ENCODE measurements at regions not wholly inside any gene's neighbourhood (a gene's known extent, or its start where the extent isn't known, plus 50 kb on each side); places are given as distances from the start of the nearest gene placed in this dataset.

DNA sequence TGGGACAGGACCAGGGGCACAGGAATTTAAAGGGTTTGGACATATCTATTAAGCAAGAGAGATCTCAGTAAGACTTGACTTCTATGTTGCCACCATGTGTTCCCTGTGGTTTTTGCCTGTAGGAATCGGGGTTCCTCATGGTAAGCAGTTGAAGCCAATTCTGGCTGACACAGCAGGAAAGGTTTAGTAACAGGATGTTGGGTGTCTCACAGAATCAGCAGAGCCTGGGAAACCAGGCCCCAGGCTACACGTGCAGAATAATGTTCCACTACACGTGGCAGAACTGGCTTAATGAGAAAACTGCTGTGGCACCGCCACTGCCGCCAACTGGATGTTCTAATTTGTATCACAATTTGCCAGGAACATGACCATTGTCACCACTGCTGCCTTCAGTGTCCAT, 264.6 kb upstream of the PLET1 start:
- Histone ChIP-seq H3K27ac (no peak overlapping the region), H3K4me2 (no peak overlapping the region), H3K9me3 (ENCODE audit: low read depth) (no peaks in the 10 kb centered on the region), H4K20me1 (ENCODE audit: insufficient read depth, poor library complexity, severe bottlenecking) (no peaks in the 10 kb centered on the region), H3K36me3 (replicated peaks; ENCODE audit: insufficient read depth, low read depth) (no peaks in the 10 kb centered on the region), H3K4me1 (ENCODE audit: insufficient read depth) (no peaks in the 10 kb centered on the region), H2AFZ (no peak overlapping the region), H3K79me2 (no peaks in the 10 kb centered on the region), H3K4me3 (no peak overlapping the region), H3K9me2 (replicated peaks; ENCODE audit: insufficient read depth) (no peaks in the 10 kb centered on the region), H3K27me3 (no peaks in the 10 kb centered on the region)
- no peak for DNase-seq (ENCODE audit: low spot score)
- TF ChIP-seq, protein P1, sequence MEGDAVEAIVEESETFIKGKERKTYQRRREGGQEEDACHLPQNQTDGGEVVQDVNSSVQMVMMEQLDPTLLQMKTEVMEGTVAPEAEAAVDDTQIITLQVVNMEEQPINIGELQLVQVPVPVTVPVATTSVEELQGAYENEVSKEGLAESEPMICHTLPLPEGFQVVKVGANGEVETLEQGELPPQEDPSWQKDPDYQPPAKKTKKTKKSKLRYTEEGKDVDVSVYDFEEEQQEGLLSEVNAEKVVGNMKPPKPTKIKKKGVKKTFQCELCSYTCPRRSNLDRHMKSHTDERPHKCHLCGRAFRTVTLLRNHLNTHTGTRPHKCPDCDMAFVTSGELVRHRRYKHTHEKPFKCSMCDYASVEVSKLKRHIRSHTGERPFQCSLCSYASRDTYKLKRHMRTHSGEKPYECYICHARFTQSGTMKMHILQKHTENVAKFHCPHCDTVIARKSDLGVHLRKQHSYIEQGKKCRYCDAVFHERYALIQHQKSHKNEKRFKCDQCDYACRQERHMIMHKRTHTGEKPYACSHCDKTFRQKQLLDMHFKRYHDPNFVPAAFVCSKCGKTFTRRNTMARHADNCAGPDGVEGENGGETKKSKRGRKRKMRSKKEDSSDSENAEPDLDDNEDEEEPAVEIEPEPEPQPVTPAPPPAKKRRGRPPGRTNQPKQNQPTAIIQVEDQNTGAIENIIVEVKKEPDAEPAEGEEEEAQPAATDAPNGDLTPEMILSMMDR (IDR thresholded peaks at IDR 0.05; ENCODE audit: poor library complexity) = no peak
- 76% methylated on average over 5 of the region's 5 CpGs for WGBS (ENCODE audit: low lambda C conversion rate, missing lambda C conversion rate)

DNA sequence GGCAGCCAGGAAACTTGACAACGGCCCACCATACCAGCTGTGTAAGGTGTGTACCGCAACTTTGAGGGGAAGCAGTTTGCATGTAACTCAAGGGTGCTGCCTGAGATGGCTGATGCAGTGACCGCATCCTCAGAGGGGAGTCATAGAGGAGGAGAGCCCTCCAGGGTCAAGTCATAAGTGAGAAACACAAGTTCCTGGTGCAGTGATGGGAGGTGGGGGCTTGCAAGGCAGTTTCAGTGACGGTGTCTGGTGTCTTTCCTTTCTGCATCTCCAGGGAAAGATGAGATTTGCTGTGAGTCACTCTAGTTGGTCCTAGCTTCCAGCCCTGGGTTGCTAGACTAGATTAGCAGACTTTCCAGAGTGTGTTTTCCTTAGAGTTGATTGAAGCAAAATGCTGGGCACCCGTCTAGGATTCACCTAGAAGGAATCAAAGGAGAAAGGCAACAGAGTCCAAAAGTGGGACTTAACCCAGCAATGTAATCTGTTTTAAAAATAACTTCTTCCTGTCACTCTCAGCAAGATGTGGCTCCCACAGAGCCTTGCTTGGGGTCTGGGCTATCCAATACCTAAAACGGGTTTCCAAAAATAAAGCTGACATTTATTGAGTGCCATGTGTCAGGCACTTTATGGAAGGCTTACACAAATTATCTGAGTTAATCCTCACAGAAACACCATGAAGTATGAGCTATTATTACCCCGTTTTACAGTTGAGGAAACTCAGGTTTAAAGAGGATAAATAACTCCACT, 265.4 kb upstream of the PLET1 start:
- Histone ChIP-seq H3K4me3 (no peak overlapping the region), H3K79me2 (no peaks in the 10 kb centered on the region), H3K4me2 (no peak overlapping the region), H3K9me2 (replicated peaks; ENCODE audit: insufficient read depth) (no peaks in the 10 kb centered on the region), H3K27ac (no peak overlapping the region), H3K36me3 (replicated peaks; ENCODE audit: insufficient read depth, low read depth) (no peaks in the 10 kb centered on the region), H3K9me3 (ENCODE audit: low read depth) (no peaks in the 10 kb centered on the region), H3K4me1 (ENCODE audit: insufficient read depth) (no peaks in the 10 kb centered on the region), H3K27me3 (no peaks in the 10 kb centered on the region), H4K20me1 (ENCODE audit: insufficient read depth, poor library complexity, severe bottlenecking) (no peaks in the 10 kb centered on the region), H2AFZ (no peak overlapping the region)
- no peak for DNase-seq (ENCODE audit: low spot score)
- TF ChIP-seq EZH2 (IDR thresholded peaks at IDR 0.05; ENCODE audit: borderline replicate concordance) (no peak), EZH2phosphoT487 (IDR thresholded peaks at IDR 0.05; ENCODE audit: low read depth, severe bottlenecking, unreplicated experiment) (no peak)
- TF ChIP-seq, protein P1 (IDR thresholded peaks at IDR 0.05; ENCODE audit: poor library complexity) = no peak
- 51% methylated on average over 7 of the region's 7 CpGs for whole genome bisulfite sequencing (ENCODE audit: low lambda C conversion rate, missing lambda C conversion rate)

DNA sequence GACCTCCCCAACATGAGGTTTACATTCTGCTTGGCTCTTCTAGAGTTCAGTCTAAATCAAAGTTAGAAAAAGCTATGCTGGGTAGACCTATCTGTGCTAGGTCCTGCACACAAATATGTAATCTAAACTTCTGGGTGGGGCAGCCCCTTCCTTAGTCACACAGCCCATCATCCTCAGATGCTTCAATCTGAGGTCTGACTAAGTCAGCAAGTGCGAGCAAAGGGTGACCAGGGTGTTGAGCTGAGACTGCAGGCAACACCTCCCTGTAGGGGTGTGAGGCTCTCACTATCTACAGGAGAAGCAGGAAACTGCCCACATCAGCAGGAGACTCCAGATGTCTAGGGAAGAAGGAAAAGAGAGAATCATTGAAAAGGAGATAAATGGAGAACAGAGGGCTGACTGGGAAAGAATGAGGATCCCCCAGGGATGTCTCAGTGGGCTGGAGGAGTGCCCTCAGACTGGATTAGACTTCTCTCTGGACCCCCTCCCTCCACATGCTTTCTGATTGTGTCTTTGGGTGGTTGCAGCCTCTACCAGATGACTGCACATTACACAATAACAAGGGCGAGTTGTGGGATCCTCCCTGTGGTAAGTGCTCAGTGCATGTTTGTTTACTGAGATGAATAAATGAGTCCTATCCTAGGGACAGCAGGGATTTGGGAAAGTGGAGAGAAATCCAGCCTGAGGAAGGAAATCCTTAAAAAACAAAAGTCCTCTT, 266.2 kb upstream of the PLET1 start:
- TF ChIP-seq EZH2phosphoT487 (IDR thresholded peaks at IDR 0.05; ENCODE audit: low read depth, severe bottlenecking, unreplicated experiment) = no peak
- no peaks in the 10 kb centered on the region for H3K9me2 ChIP-seq (replicated peaks; ENCODE audit: insufficient read depth)
- no peaks in the 10 kb centered on the region for H4K20me1 ChIP-seq (ENCODE audit: insufficient read depth, poor library complexity, severe bottlenecking)
- no peaks in the 10 kb centered on the region for H3K36me3 ChIP-seq (replicated peaks; ENCODE audit: insufficient read depth, low read depth)
- no peaks in the 10 kb centered on the region for H3K4me1 ChIP-seq (ENCODE audit: insufficient read depth)
- H3K4me3 ChIP-seq = no peak overlapping the region
- H3K27ac ChIP-seq = no peak overlapping the region
- H3K27me3 ChIP-seq = no peaks in the 10 kb centered on the region
- DNase-seq (ENCODE audit: low spot score) = peak; percentile 25
- WGBS (ENCODE audit: low lambda C conversion rate, missing lambda C conversion rate) = 76% methylated on average over 2 of the region's 2 CpGs
- no peak overlapping the region for H3K4me2 ChIP-seq
- H3K9me3 ChIP-seq (ENCODE audit: low read depth) = no peaks in the 10 kb centered on the region
- H3K79me2 ChIP-seq = no peaks in the 10 kb centered on the region
- H2AFZ ChIP-seq = no peak overlapping the region

DNA sequence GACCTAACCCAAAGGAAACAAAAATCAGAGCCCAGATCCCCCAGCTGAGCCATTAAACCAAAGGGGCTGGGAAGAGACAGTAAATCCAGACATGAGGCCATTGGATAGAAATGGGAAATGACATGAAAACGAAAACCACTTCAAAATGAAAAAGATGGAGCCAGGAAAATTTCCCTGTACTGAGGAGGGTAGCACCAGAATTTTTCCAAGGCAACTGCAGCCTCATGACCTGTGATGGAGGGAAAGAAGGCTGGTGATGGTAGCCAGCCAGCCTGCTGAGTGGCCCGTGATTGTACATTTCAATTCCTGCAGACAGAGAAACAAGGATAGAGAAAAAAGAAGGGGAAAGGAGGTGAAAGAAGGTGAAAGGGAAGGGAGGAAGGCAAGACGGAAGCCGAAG, 268.4 kb upstream of the PLET1 start:
- Histone ChIP-seq H3K4me3 (no peak overlapping the region), H3K9me2 (replicated peaks; ENCODE audit: insufficient read depth) (no peaks in the 10 kb centered on the region), H2AFZ (no peak overlapping the region), H3K36me3 (replicated peaks; ENCODE audit: insufficient read depth, low read depth) (no peaks in the 10 kb centered on the region), H3K27ac (no peak overlapping the region), H3K4me1 (ENCODE audit: insufficient read depth) (peaks cover 12% of the 10 kb centered on the region), H3K4me2 (no peak overlapping the region), H4K20me1 (ENCODE audit: insufficient read depth, poor library complexity, severe bottlenecking) (no peaks in the 10 kb centered on the region), H3K79me2 (no peaks in the 10 kb centered on the region), H3K27me3 (no peaks in the 10 kb centered on the region), H3K9me3 (ENCODE audit: low read depth) (no peaks in the 10 kb centered on the region)
- 87% methylated on average over 4 of the region's 4 CpGs for WGBS (ENCODE audit: low lambda C conversion rate, missing lambda C conversion rate)
- DNase-seq (ENCODE audit: low spot score) = no peak
- TF ChIP-seq, protein P1 (IDR thresholded peaks at IDR 0.05; ENCODE audit: poor library complexity) = no peak
- TF ChIP-seq EZH2 (IDR thresholded peaks at IDR 0.05; ENCODE audit: borderline replicate concordance) (no peak), EZH2phosphoT487 (IDR thresholded peaks at IDR 0.05; ENCODE audit: low read depth, severe bottlenecking, unreplicated experiment) (no peak)

Measured in hepatocyte (in vitro differentiated cells).